T-helper 1 cell treated with Interleukin-12 subunit alpha and Interleukin-12 subunit beta and Interleukin-4 antibody, amounts not matched to agents 30 ng/mL and 1 ng/mL, for 36 hours (primary cell): ENCODE measurements at regions not wholly inside any gene's neighbourhood (a gene's known extent, or its start where the extent isn't known, plus 50 kb on each side); places are given as distances from the start of the nearest gene placed in this dataset.

Experiments used
- intact Hi-C: fragments of 100-400 bp; cut with micrococcal nuclease; formaldehyde crosslinking; loops from one replicate; pipeline ENCODE4 v1.15.1; 2024

- intact Hi-C loops = no loop called here
These were observed 491.8 kb upstream of the GHITM start for GRCh38 chr10:83647526-83647925.

DNA sequence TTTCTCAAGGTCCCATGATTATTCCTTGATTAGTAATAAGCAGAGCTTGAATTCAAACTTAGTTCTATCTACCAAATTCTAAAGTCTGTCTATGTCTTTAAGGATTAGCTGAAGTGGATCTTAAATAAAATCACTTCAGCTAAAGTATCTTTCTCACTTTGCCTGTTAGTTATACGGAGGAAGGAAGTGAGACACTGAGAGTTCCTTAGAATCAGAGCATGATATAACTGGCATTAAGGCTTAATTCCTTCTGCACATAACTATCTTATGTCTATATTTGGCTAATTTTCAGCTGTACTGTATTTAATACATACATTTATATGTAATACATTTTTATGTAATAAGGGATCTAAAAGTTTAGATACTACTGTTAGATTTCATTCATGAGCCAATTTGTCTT is 491.1 kb upstream of the GHITM start:
- intact Hi-C loops = no loop called here

DNA sequence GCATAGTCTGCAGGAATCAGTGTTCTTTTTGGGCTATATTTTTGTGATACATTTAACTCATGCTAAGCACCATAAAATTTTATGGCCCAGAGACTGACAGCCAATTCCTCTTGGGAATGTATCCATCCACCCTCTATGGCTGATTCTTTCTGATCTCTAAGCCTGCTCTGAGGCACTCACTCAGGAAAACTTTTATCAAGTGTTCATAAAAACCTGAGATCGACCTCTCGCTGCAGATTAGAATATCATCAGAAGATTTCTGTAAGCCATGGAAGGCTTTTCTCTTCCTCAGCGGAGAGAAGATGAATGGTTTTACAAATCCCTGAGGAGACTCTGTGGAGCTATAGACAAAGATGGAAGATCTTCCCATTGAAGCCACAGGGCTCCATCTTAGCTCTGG is 489.8 kb upstream of the GHITM start:
- intact Hi-C loops = no loop called here

DNA sequence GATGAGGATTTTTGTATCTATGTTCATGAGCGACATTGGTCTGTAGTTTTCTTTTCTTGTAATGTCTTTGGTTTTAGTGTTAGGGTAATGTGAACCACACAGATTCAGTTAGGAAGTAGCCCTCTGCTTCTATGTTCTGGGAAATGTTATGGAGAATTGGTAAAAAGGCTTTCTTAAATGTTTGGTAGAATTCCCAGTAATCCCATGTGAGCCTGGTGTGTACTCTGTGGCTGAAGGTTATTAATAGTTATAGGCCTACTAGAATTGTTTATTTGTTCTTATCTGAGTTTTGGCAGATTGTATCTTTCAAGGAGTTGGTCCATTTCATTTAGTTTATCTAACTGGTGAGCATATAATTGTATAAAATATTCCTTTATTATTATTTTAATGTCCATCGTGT is 484.6 kb upstream of the GHITM start:
- intact Hi-C loops = no loop called here

DNA sequence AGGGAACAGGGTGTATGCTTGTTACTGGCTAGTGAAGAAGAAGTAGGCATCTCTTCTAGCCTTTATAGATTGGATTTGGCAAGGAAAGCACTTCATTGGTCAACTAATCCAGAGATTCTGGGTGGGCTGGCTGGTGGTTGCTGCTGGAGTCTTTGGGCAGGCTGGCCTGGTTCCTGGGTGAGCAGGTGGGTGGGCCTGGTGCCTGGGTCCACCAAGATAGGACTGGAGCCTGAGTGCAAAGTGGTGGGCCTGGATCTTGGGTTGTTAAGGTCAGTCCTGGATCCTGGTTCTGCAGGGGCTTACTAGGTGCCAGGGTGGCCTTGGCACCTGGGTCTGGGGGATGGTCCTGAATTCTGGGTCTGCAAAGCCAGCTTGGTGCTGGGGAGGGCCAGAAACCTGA is 482.4 kb upstream of the GHITM start:
- intact Hi-C loops = no loop called here

DNA sequence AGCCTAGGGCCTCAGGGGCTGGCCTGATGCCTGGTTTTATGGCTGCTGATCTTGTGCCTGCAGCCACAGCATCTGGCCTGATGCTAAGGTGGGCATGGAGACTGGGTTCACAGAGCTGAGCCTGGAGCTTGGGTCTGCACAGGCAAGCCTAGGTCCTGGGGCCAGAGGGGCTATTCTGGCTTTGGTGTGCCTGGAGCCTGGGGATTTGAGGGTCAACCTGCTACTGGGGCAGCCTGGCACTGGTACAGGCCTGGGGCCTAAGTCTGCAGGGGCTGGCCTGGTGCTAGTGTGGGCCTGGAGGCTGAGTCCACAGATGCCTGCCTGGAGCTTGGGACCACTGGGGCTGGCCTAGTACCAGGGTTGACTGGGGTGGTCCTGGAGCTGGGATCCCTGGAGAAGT is 481.8 kb upstream of the GHITM start:
- intact Hi-C loops = no loop called here

GRCh38 chr10:83663918-83664317 is 475.4 kb upstream of the GHITM start:
- intact Hi-C loops = no loop called here

DNA sequence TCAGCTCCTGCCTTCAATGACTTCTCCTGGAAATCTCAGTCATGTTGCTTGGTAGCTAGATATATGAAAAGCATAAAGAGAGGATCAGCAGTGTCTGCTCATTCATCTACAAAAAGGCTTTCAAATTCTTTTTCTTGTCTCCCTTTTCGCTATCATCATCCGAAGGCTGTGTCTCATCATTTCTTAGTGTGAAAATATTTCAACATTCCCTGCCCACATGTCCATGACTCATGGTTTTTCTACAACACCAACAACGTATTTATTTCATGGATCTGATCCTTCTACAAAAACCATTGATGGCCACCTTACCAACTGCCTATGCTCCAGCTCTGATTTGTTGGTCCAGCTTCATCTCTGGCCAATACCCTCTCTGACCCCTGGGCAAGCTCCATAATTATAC is 472.5 kb upstream of the GHITM start:
- intact Hi-C loops = no loop called here

DNA sequence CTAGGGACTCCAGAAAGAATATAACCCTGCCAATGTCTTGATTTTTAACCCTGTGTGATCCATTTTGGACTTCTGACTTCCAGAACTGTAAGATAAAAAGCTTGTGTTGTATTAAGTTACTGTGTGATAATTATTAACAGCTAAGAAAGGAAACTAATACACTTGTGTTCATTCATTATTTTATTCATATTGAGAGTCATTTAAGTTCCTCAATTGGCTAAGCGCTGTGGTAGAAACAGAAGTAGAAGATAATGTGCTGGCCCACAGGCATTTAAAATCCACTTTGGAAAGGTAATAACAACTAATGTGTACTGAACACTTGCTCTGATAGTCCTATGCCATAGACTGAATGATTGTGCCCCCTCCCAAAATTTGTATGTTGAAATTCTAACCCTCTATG is 471.7 kb upstream of the GHITM start:
- intact Hi-C loops = no loop called here

DNA sequence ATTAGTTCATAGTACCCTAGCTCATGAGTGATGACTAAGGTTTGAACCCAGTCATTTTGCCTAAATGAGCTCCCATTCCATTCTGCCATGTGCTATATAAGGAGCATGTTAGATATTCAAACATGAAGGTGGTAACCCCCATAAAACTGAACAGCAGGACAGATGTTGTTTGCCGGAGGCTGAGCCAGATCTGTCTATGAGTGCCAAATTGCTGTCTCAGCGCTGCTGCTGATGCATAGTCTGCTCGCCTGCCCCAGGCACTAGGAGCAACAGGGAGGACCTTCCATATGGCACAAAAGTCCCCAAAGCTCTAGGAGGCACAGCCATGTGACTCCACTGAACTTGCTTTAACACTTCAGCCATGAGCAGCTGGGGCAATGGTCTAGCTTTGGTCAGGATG is 466.0 kb upstream of the GHITM start:
- intact Hi-C loops = no loop called here

DNA sequence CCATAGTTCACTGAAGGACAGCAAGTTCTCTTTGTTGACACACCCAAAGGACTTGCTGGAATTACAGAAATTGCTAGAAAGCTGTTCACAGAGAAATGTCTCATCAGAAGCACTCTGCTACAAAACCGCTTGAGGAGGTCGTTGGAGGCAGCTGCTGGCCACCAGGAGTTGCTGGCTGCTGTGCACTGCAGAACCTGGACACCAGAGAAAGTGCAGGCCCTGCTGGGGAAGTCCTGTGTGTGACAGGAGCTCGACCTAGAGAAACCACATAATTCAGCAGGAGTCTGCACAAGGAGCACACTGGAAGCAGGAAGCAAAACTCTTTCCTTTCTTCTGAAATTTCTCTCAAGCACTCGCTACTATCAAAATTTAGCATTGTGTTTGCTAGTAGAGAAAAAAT is 461.5 kb upstream of the GHITM start:
- intact Hi-C loops = no loop called here

GRCh38 chr10:83678850-83679249 is 460.5 kb upstream of the GHITM start:
- intact Hi-C loops = no loop called here

DNA sequence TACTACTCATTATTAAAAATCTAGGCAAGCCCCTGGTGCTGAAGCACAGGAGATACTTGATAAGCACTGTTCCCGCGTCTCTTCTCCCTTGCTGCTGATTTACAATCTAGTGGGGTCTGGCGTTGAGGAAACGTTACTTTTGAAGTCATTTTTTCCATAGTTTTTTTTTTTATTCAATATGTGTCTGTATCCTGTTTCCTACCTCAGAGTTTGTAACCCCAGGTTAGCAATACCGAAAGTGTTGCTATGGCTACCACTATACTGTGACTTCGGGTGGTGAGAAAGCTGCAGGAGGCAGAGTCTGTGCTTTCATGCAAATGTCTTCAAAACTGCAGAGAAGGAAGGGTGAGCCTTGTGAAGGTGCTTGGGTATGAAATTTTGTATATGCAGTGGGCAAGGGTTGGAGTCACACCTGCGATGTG is 458.8 kb upstream of the GHITM start:
- intact Hi-C loops = no loop called here

GRCh38 chr10:83682414-83682813 is 456.9 kb upstream of the GHITM start:
- intact Hi-C loops = no loop called here

GRCh38 chr10:83685458-83685857 is 453.9 kb upstream of the GHITM start:
- intact Hi-C loops = no loop called here

- intact Hi-C loops = no loop called here
These were observed 447.3 kb upstream of the GHITM start for GRCh38 chr10:83691791-83692596.

DNA sequence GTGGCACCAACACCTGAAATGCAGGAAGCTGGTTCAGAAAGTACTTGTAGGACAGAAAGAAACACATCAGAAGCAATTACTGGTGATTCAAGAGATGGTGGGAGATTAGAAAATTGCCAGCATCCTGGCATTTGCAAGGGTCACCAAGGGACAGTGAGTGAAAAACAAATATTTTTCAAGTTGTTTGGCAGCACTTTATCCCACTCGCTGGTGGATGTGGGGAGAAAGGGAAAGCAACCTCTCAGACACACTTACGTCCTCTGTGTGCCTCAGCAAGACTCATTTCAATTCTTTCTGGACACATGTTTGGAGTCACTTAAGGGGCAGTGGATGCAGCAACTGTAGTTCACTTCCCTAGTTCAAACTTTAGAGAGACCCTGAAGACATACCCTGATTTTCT is 440.4 kb upstream of the GHITM start:
- intact Hi-C loops = no loop called here

DNA sequence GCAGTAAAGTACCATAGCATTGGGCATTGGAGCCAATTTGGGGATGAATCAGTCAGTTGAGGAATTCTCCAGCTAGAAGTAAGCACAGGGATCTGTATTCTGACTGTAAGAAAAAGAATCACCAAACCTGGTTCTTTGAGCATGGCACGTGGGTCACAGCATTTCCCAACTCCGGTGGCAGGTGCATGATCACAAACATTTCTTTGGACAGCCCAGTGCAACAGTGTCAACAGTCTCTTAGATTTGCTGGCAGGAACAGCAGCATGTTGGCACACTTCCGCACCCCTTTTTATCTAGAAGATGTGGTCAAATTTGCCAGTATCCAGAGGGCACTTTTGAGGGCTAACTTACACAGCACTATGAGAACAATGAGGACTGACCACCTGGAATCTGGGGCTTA is 437.5 kb upstream of the GHITM start:
- intact Hi-C loops = no loop called here

- intact Hi-C loops = no loop called here
These were observed 436.6 kb upstream of the GHITM start for GRCh38 chr10:83702731-83703130.

DNA sequence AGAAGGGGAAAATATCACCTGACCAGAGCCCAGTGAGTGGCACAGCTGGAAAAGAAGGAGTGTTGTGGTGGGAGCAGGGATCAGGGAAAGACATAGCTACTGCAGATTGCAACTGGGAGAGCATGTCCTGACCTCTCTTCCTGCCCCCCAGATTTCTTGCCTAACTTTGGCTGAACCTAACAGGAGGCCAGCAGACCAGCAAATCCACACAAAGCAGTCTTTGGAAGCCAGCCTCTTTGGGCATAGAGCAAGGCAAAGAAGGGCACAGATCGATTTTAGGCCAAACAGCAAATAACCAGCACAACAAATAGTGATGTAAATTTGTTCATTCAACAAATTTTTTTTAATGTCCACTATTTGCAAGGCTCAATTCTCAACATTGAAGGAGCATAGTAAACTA is 433.2 kb upstream of the GHITM start:
- intact Hi-C loops = no loop called here

DNA sequence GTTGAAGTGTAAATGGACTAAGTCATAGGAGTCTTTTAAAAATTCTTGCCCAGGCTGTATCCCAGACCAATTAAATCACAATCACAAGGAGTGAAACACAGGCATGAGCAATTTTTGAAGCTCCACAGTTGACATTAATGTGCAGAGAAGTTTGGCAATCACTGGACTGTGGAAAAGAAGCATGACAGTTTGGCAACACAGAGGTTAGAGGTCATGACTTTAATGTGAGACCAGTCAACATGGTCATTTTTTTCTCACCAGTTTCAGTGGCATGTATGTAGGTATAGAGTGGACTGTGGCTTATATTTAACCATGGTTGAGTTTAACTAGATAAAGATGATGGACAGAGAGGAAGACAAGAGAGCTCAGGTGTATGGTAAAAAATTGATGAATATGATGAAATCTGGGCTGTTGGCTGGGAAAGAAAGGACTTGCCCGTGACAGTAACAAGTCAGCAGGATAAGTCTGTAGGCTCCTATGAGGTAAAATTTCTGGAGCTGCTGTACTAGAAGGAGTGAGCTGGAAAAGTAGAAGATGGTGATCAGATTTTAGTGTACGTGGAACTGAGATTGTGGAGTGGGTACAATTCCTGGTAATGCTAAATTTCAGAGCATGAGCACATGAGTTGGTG is 432.2 kb upstream of the GHITM start:
- intact Hi-C loops = no loop called here

DNA sequence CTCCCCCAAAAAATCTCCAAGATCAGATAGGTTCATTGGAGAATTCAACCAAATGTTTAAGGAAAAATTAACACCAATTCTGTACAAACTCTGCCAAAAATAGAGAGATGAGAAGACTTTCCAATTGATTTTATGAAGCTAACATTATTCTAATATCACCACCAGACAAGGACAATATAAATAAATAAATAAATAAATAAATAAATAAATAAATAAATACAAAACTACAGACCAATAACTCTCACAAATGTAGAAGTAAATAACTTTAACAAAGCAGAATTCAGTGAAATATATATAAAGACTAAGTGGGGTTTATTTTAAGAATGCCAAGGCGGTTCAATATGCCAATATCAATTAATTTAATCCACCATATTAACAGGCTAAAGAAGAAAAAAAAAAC is 425.9 kb upstream of the GHITM start:
- intact Hi-C loops = no loop called here

DNA sequence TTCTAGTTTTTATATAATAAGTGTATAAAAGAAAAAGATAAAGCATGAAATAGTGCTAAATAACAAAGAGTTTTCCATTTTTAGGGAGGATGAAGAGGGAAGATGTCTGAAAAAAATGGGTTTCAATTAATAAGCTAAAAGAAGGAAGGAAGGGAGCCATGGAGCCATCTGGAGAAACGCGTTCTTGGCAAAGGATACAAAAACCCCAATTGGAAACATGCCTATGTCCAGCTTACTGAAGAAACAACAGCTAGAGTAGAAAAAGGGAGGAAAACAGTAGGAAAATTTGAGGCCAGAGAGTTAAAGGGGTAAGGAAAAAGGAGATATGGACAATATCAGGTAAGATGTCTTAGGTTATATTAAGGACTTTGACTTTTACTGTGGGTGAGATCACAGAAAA is 416.2 kb upstream of the GHITM start:
- intact Hi-C loops = no loop called here
